ENCODE measurements at regions not wholly inside any gene's neighbourhood (a gene's known extent, or its start where the extent isn't known, plus 50 kb on each side); places are given as distances from the start of the nearest gene placed in this dataset.

GRCh38 chr7:3175285-3175902, 125.7 kb upstream of the SDK1 start:
- TF ChIP-seq BHLHE40 (IDR thresholded peaks at IDR 0.05; ENCODE audit: borderline replicate concordance): no peak
- TF ChIP-seq PKNOX1 (IDR thresholded peaks at IDR 0.05): no peak
- TF ChIP-seq SP1 (IDR thresholded peaks at IDR 0.05): no peak

All from HEK293T (cell line).